Activated CD4-positive, alpha-beta memory T cell treated with anti-CD3 and anti-CD28 coated beads, Interleukin-2, amount 10 ng/mL, durations not matched to agents 7 days and 5 days (primary cell): ENCODE measurements at regions not wholly inside any gene's neighbourhood (a gene's known extent, or its start where the extent isn't known, plus 50 kb on each side); places are given as distances from the start of the nearest gene placed in this dataset.

Source experiments
- CTCF ChIA-PET: fragments of 350-600 bp; sonication (Branson Sonifier 250); formaldehyde crosslinking; loops from one replicate; lab custom pipeline; 2021; ENCODE audit warnings: antibody characterized with exemption, inconsistent platforms; lab: Charles Lee
- POLR2A ChIA-PET: fragments of 350-600 bp; sonication (Branson Sonifier 250); formaldehyde crosslinking; loops from one replicate; lab custom pipeline; 2021; ENCODE audit warnings: antibody characterized with exemption; lab: Charles Lee
- DNase-seq: peaks from one replicate; pipeline ENCODE4 v3.0.0-alpha.2; 2020
- H3K27ac Mint-ChIP-seq: one replicate; pipeline ENCODE4 v1.8.0; 2021; ENCODE audit warnings: mild to moderate bottlenecking, mixed read lengths
- H3K27me3 Mint-ChIP-seq: one replicate; pipeline ENCODE4 v1.8.0; 2021; ENCODE audit warnings: mixed read lengths
- H3K36me3 Mint-ChIP-seq: one replicate; pipeline ENCODE4 v1.8.0; 2021; ENCODE audit warnings: low read depth, mixed read lengths
- H3K4me1 Mint-ChIP-seq: one replicate; pipeline ENCODE4 v1.8.0; 2021; ENCODE audit warnings: mixed read lengths
- H3K4me3 Mint-ChIP-seq: one replicate; pipeline ENCODE4 v1.8.0; 2021; ENCODE audit warnings: mild to moderate bottlenecking, mixed read lengths
- H3K9me3 Mint-ChIP-seq: one replicate; pipeline ENCODE4 v1.8.0; 2021; ENCODE audit warnings: mixed read lengths

GRCh38 chr5:166379517-166379916, 1911.9 kb upstream of the WWC1 start:
- POLR2A ChIA-PET = no interaction called here
- no peak for DNase-seq
- Mint-ChIP-seq H3K4me3 (no peak overlapping the region), H3K27me3 (no peaks in the 10 kb centered on the region), H3K9me3 (peaks cover 5% of the 10 kb centered on the region), H3K36me3 (no peaks in the 10 kb centered on the region), H3K4me1 (no peaks in the 10 kb centered on the region), H3K27ac (no peak overlapping the region)
- CTCF ChIA-PET = no interaction called here

DNA sequence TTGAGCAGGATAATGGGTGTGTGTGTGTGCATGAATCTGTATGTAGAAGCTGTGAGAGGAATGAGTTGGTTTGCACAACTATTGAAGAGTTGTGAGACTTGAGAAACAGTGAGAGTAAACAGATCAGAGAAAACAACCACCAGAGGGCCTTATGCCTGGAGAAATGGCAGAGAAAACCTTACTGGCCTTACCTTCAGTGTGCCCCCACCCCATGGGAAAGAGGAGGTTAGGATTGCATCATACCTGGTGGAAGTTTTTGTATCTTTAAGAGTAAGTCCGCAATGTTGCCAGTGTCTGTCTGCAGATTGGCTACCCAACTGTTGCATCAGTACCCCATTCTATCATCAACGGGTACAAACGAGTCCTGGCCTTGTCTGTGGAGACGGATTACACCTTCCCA, 1909.4 kb upstream of the WWC1 start:
- no peak overlapping the region for H3K27ac Mint-ChIP-seq
- POLR2A ChIA-PET = no interaction called here

GRCh38 chr5:166398131-166398530, 1893.3 kb upstream of the WWC1 start:
- peaks cover 13% of the 10 kb centered on the region for H3K9me3 Mint-ChIP-seq
- ChIA-PET POLR2A (no interaction called here), CTCF (no interaction called here)
- no peak for DNase-seq
- no peaks in the 10 kb centered on the region for H3K4me1 Mint-ChIP-seq
- no peak overlapping the region for H3K4me3 Mint-ChIP-seq
- no peaks in the 10 kb centered on the region for H3K27me3 Mint-ChIP-seq
- H3K36me3 Mint-ChIP-seq = no peaks in the 10 kb centered on the region
- no peak overlapping the region for H3K27ac Mint-ChIP-seq

More for the DNA sequence above, 1909.4 kb upstream of the WWC1 start:
- Mint-ChIP-seq H3K4me3 (no peak overlapping the region), H3K9me3 (peaks cover 5% of the 10 kb centered on the region), H3K36me3 (no peaks in the 10 kb centered on the region), H3K27me3 (no peaks in the 10 kb centered on the region), H3K4me1 (no peaks in the 10 kb centered on the region)
- no peak for DNase-seq
- CTCF ChIA-PET = interaction anchor here (0.6 kb wide), 1 partner anchor 13 kb away, joined by 3 read pairs; no protein-coding TSS in a partner anchor

DNA sequence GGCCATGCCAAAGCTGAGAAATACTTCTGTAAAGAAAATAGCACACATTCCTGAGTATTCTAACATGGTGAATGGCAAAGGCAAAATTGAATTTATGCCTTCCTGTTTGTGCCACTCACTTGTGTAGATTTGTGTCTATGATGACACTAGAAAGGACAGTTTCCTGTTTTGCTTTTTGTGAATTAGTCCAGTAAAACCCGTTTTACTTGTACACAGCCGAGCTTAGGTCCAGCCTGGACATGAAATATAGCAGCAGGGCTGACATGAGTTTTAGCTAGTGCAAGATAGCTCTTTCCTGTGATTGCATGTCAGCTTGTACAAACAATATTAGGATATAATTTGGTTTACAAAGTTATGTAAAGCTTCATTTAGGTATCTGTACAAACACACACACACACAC, 1891.7 kb upstream of the WWC1 start:
- no peak for DNase-seq
- Mint-ChIP-seq H3K36me3 (no peaks in the 10 kb centered on the region), H3K4me3 (no peak overlapping the region), H3K4me1 (no peaks in the 10 kb centered on the region), H3K27ac (no peak overlapping the region), H3K27me3 (no peaks in the 10 kb centered on the region), H3K9me3 (peaks cover 15% of the 10 kb centered on the region)
- CTCF ChIA-PET = no interaction called here
- POLR2A ChIA-PET = no interaction called here

DNA sequence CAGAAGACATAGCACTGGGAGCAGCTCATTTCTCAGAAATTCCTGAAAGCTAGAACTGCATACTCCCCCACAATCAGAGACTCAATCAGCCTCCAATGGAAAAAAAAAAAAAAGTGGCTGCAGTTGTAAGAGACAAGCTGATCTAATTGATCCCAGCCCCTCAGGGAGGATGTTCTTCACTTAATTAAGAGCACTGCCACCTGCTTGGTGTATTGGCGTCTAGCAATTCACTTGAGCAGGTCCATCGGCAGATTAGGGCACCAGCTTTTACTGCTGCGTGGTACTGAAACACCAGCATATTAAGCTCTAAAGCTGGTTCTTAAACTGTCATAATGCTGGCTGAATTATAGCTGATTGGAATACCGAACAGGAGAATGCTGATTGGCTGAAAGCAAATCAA, 1890.1 kb upstream of the WWC1 start:
- no peaks in the 10 kb centered on the region for H3K36me3 Mint-ChIP-seq
- no peak overlapping the region for H3K27ac Mint-ChIP-seq
- peaks cover 8% of the 10 kb centered on the region for H3K9me3 Mint-ChIP-seq
- ChIA-PET POLR2A (no interaction called here), CTCF (no interaction called here)
- no peak for DNase-seq
- no peaks in the 10 kb centered on the region for H3K27me3 Mint-ChIP-seq
- H3K4me3 Mint-ChIP-seq = no peak overlapping the region
- no peaks in the 10 kb centered on the region for H3K4me1 Mint-ChIP-seq

DNA sequence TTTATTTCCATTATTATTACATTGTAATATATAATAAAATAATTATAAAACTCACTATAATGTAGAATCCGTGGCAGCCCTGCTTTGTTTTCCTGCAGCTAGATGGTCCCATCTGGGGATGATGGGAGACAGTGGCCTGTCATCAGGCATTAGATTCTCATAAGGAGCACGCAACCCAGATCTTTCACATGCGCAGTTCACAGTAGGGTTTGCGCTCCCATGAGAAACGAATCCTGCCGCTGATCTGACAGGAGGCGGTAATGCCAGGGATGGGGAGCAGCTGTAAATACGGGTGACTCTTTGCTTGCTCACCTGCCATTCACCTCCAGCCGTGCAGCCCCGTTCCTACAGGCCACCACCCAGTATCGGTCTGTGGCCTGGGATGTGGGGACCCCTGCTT, 1879.3 kb upstream of the WWC1 start:
- H3K36me3 Mint-ChIP-seq = no peaks in the 10 kb centered on the region

GRCh38 chr5:166427211-166427610, 1864.2 kb upstream of the WWC1 start:
- no peak for DNase-seq
- Mint-ChIP-seq H3K9me3 (peaks cover 15% of the 10 kb centered on the region), H3K36me3 (no peaks in the 10 kb centered on the region), H3K27ac (no peak overlapping the region), H3K4me1 (no peaks in the 10 kb centered on the region), H3K27me3 (no peaks in the 10 kb centered on the region), H3K4me3 (no peak overlapping the region)
- CTCF ChIA-PET = no interaction called here
- POLR2A ChIA-PET = no interaction called here

More for the DNA sequence above, 1879.3 kb upstream of the WWC1 start:
- DNase-seq = no peak
- no peaks in the 10 kb centered on the region for H3K4me1 Mint-ChIP-seq
- no peak overlapping the region for H3K27ac Mint-ChIP-seq
- CTCF ChIA-PET = no interaction called here
- H3K9me3 Mint-ChIP-seq = peaks cover 13% of the 10 kb centered on the region
- no peak overlapping the region for H3K4me3 Mint-ChIP-seq
- no peaks in the 10 kb centered on the region for H3K27me3 Mint-ChIP-seq
- POLR2A ChIA-PET = no interaction called here

GRCh38 chr5:166428264-166428803, 1863.1 kb upstream of the WWC1 start:
- ChIA-PET POLR2A (no interaction called here), CTCF (no interaction called here)
- DNase-seq = no peak
- Mint-ChIP-seq H3K27me3 (no peaks in the 10 kb centered on the region), H3K4me3 (no peak overlapping the region), H3K9me3 (peaks cover 15% of the 10 kb centered on the region), H3K36me3 (no peaks in the 10 kb centered on the region), H3K27ac (no peak overlapping the region), H3K4me1 (no peaks in the 10 kb centered on the region)

GRCh38 chr5:166430491-166431319, 1860.7 kb upstream of the WWC1 start:
- H3K27ac Mint-ChIP-seq = no peak overlapping the region
- ChIA-PET POLR2A (no interaction called here), CTCF (no interaction called here)
- no peak for DNase-seq
- H3K9me3 Mint-ChIP-seq = peaks cover 15% of the 10 kb centered on the region
- H3K36me3 Mint-ChIP-seq = no peaks in the 10 kb centered on the region
- no peaks in the 10 kb centered on the region for H3K27me3 Mint-ChIP-seq
- no peaks in the 10 kb centered on the region for H3K4me1 Mint-ChIP-seq
- H3K4me3 Mint-ChIP-seq = no peak overlapping the region

DNA sequence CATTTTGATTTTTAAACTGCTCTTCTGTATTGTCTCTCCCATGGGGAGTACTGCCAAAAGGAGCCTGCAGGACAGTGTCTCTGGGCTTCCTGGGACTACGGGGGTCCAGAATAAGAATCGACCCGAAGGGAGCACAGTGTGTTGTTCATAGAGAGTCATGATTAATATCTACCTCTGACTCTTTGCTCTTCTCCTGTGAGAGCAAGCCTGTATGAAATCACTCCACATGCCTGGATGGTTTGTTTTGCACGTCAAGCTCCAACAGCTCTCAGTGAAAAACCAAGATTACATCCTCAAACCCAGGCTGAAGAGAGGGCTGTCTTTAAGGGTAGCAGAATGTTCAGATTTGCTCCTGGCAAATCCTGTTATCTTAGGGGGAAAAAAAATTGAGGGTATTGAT, 1860.0 kb upstream of the WWC1 start:
- no peaks in the 10 kb centered on the region for H3K4me1 Mint-ChIP-seq
- no peak overlapping the region for H3K27ac Mint-ChIP-seq
- POLR2A ChIA-PET = no interaction called here
- no peak overlapping the region for H3K4me3 Mint-ChIP-seq
- no peaks in the 10 kb centered on the region for H3K36me3 Mint-ChIP-seq
- no peak for DNase-seq
- H3K27me3 Mint-ChIP-seq = no peaks in the 10 kb centered on the region
- peaks cover 14% of the 10 kb centered on the region for H3K9me3 Mint-ChIP-seq
- CTCF ChIA-PET = no interaction called here

DNA sequence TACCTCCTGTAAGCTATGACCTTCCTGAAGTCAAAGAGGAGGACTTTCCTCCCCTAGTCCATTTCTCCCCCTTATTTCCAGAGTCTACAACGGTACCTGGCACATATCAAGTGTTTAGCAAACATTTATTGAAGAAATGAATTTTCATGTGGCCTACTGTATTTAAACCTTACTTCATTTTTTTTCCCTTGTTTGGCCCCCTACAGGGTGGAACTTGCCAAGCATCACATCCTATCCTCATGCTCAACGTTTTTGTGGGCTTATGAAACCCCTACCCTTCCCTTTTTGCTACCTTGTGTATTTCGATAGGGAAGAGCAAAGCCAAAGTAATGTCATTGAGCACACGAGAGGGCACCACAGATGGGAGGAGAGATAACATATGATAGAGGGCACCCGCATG, 1857.8 kb upstream of the WWC1 start:
- H3K27me3 Mint-ChIP-seq = no peaks in the 10 kb centered on the region
- no peak for DNase-seq
- H3K4me1 Mint-ChIP-seq = no peaks in the 10 kb centered on the region
- peaks cover 9% of the 10 kb centered on the region for H3K9me3 Mint-ChIP-seq
- no peak overlapping the region for H3K4me3 Mint-ChIP-seq
- POLR2A ChIA-PET = no interaction called here
- no peak overlapping the region for H3K27ac Mint-ChIP-seq
- CTCF ChIA-PET = no interaction called here
- no peaks in the 10 kb centered on the region for H3K36me3 Mint-ChIP-seq

- Mint-ChIP-seq H3K9me3 (no peaks in the 10 kb centered on the region), H3K27me3 (no peaks in the 10 kb centered on the region), H3K4me3 (no peak overlapping the region), H3K4me1 (no peaks in the 10 kb centered on the region), H3K36me3 (no peaks in the 10 kb centered on the region), H3K27ac (no peak overlapping the region)
- ChIA-PET POLR2A (no interaction called here), CTCF (no interaction called here)
- DNase-seq = no peak
Observed at GRCh38 chr5:166436872-166437271, 1854.6 kb upstream of the WWC1 start.

GRCh38 chr5:166486348-166486747, 1805.1 kb upstream of the WWC1 start:
- Mint-ChIP-seq H3K27me3 (no peaks in the 10 kb centered on the region), H3K9me3 (peaks cover 7% of the 10 kb centered on the region), H3K4me3 (no peak overlapping the region), H3K4me1 (no peaks in the 10 kb centered on the region), H3K36me3 (no peaks in the 10 kb centered on the region), H3K27ac (no peak overlapping the region)
- CTCF ChIA-PET = no interaction called here
- POLR2A ChIA-PET = no interaction called here
- DNase-seq = no peak

GRCh38 chr5:166488560-166488959, 1802.9 kb upstream of the WWC1 start:
- H3K27ac Mint-ChIP-seq = no peak overlapping the region
- ChIA-PET POLR2A (no interaction called here), CTCF (no interaction called here)
- H3K36me3 Mint-ChIP-seq = no peaks in the 10 kb centered on the region
- DNase-seq = no peak
- H3K9me3 Mint-ChIP-seq = peaks cover 7% of the 10 kb centered on the region
- no peaks in the 10 kb centered on the region for H3K27me3 Mint-ChIP-seq
- H3K4me1 Mint-ChIP-seq = no peaks in the 10 kb centered on the region
- H3K4me3 Mint-ChIP-seq = no peak overlapping the region
